ENCODE measurements at regions not wholly inside any gene's neighbourhood (a gene's known extent, or its start where the extent isn't known, plus 50 kb on each side); places are given as distances from the start of the nearest gene placed in this dataset.

DNA sequence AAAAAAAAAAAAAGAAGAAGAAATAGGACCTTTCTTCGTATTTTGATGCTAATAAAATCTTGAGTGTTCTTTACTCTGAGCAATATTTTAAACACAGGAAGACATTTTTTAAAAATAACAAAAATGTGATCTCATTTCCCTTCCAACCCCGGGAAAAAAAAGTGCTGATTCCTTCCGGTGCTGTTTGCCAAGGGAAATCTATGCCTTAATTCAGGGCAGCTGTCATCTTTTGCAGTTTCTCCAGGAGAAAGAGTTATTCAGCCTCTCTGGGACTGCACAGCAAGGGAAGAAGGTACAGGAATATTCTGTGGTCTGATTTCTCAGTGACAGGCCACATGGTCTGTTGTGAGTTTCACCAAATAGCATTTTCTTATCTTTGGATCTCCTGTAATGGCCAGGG lies 291.9 kb upstream of the IRX1 start:
- TF ChIP-seq, protein P1, sequence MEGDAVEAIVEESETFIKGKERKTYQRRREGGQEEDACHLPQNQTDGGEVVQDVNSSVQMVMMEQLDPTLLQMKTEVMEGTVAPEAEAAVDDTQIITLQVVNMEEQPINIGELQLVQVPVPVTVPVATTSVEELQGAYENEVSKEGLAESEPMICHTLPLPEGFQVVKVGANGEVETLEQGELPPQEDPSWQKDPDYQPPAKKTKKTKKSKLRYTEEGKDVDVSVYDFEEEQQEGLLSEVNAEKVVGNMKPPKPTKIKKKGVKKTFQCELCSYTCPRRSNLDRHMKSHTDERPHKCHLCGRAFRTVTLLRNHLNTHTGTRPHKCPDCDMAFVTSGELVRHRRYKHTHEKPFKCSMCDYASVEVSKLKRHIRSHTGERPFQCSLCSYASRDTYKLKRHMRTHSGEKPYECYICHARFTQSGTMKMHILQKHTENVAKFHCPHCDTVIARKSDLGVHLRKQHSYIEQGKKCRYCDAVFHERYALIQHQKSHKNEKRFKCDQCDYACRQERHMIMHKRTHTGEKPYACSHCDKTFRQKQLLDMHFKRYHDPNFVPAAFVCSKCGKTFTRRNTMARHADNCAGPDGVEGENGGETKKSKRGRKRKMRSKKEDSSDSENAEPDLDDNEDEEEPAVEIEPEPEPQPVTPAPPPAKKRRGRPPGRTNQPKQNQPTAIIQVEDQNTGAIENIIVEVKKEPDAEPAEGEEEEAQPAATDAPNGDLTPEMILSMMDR (IDR thresholded peaks at IDR 0.05), result no peak
- TF ChIP-seq POLR2A (IDR thresholded peaks at IDR 0.05), result no peak
